ENCODE measurements at regions not wholly inside any gene's neighbourhood (a gene's known extent, or its start where the extent isn't known, plus 50 kb on each side); places are given as distances from the start of the nearest gene placed in this dataset.
"Not testable (repeated sequence)": the region's sequence is repeated elsewhere in the genome, so short reads cannot be mapped to it uniquely, and the experiment has no call there.

GRCh38 chr16:63453261-63453660 is 1417.0 kb upstream of the CDH8 start:
- no peak for DNase-seq
- H3K4me3 Mint-ChIP-seq, result no peak overlapping the region
- peaks cover 11 to 33% (median 18%) of the 10 kb centered on the region in 9 donors for H3K9me3 Mint-ChIP-seq
- H3K27me3 Mint-ChIP-seq, result no peaks in the 10 kb centered on the region
- POLR2A ChIA-PET, result no interaction called here
- ATAC-seq, result no peak
- no peak overlapping the region for H3K27ac Mint-ChIP-seq
- no peaks in the 10 kb centered on the region for H3K4me1 Mint-ChIP-seq
- no peaks in the 10 kb centered on the region for H3K36me3 Mint-ChIP-seq

- Mint-ChIP-seq H3K27ac (no peak overlapping the region), H3K9me3 (peaks cover 9 to 29% (median 17%) of the 10 kb centered on the region in 9 donors), H3K36me3 (no peaks in the 10 kb centered on the region), H3K4me3 (no peak overlapping the region), H3K27me3 (no peaks in the 10 kb centered on the region), H3K4me1 (no peaks in the 10 kb centered on the region)
- DNase-seq, result no peak
- POLR2A ChIA-PET, result no interaction called here
- no peak for ATAC-seq
Measured at GRCh38 chr16:63447121-63447520, 1410.9 kb upstream of the CDH8 start.

- DNase-seq (no peak), ATAC-seq (no peak)
- no peak overlapping the region for H3K4me3 Mint-ChIP-seq
- H3K36me3 Mint-ChIP-seq, result no peaks in the 10 kb centered on the region
- H3K27me3 Mint-ChIP-seq, result no peaks in the 10 kb centered on the region
- POLR2A ChIA-PET, result no interaction called here
- H3K9me3 Mint-ChIP-seq, result peaks cover 5 to 43% (median 13%) of the 10 kb centered on the region in 9 donors
- H3K4me1 Mint-ChIP-seq, result no peaks in the 10 kb centered on the region
- no peak overlapping the region for H3K27ac Mint-ChIP-seq
Measured at GRCh38 chr16:63442246-63442645, 1406.0 kb upstream of the CDH8 start.

- Mint-ChIP-seq H3K4me3 (no peak overlapping the region), H3K36me3 (no peaks in the 10 kb centered on the region), H3K4me1 (no peaks in the 10 kb centered on the region), H3K9me3 (peaks cover 8 to 54% (median 13%) of the 10 kb centered on the region in 9 donors), H3K27ac (no peak overlapping the region), H3K27me3 (no peaks in the 10 kb centered on the region)
- POLR2A ChIA-PET, result no interaction called here
- ATAC-seq, result no peak
- no peak for DNase-seq
Measured at GRCh38 chr16:63426275-63426870, 1390.1 kb upstream of the CDH8 start.

- Mint-ChIP-seq H3K9me3 (peaks cover 7 to 56% (median 10%) of the 10 kb centered on the region in 9 donors), H3K27me3 (no peaks in the 10 kb centered on the region), H3K4me1 (no peaks in the 10 kb centered on the region), H3K4me3 (no peak overlapping the region), H3K27ac (no peak overlapping the region), H3K36me3 (no peaks in the 10 kb centered on the region)
- DNase-seq, result no peak
- POLR2A ChIA-PET, result no interaction called here
- ATAC-seq, result no peak
Measured at GRCh38 chr16:63422715-63423114, 1386.5 kb upstream of the CDH8 start.

GRCh38 chr16:63416712-63417111 is 1380.5 kb upstream of the CDH8 start:
- Mint-ChIP-seq H3K9me3 (peaks cover 0 to 53% (median 10%) of the 10 kb centered on the region in 9 donors), H3K27me3 (no peaks in the 10 kb centered on the region), H3K27ac (no peak overlapping the region), H3K4me3 (no peak overlapping the region), H3K36me3 (no peaks in the 10 kb centered on the region), H3K4me1 (no peaks in the 10 kb centered on the region)
- no peak for ATAC-seq
- POLR2A ChIA-PET, result no interaction called here
- no peak for DNase-seq

- no peaks in the 10 kb centered on the region for H3K36me3 Mint-ChIP-seq
- no peaks in the 10 kb centered on the region for H3K4me1 Mint-ChIP-seq
- H3K27ac Mint-ChIP-seq, result no peak overlapping the region
- DNase-seq (no peak), ATAC-seq (no peak)
- H3K9me3 Mint-ChIP-seq, result peaks cover 0 to 54% (median 11%) of the 10 kb centered on the region in 9 donors
- no peak overlapping the region for H3K4me3 Mint-ChIP-seq
- POLR2A ChIA-PET, result no interaction called here
- no peaks in the 10 kb centered on the region for H3K27me3 Mint-ChIP-seq
Measured at GRCh38 chr16:63415014-63415413, 1378.8 kb upstream of the CDH8 start.

GRCh38 chr16:63410594-63410993 is 1374.4 kb upstream of the CDH8 start:
- Mint-ChIP-seq H3K9me3 (peaks cover 0 to 45% (median 3%) of the 10 kb centered on the region in 9 donors), H3K27ac (no peak overlapping the region), H3K4me1 (no peaks in the 10 kb centered on the region), H3K36me3 (no peaks in the 10 kb centered on the region), H3K4me3 (no peak overlapping the region), H3K27me3 (no peaks in the 10 kb centered on the region)
- DNase-seq, result no peak
- POLR2A ChIA-PET, result no interaction called here
- no peak for ATAC-seq

GRCh38 chr16:63403792-63404191 is 1367.6 kb upstream of the CDH8 start:
- H3K27ac Mint-ChIP-seq, result no peak overlapping the region
- no peak for DNase-seq
- POLR2A ChIA-PET, result no interaction called here
- H3K4me1 Mint-ChIP-seq, result no peaks in the 10 kb centered on the region
- ATAC-seq, result no peak
- no peaks in the 10 kb centered on the region for H3K36me3 Mint-ChIP-seq
- no peaks in the 10 kb centered on the region for H3K27me3 Mint-ChIP-seq
- H3K9me3 Mint-ChIP-seq, result peaks cover 7 to 49% (median 17%) of the 10 kb centered on the region in 9 donors
- H3K4me3 Mint-ChIP-seq, result no peak overlapping the region

GRCh38 chr16:63388277-63388676 is 1352.0 kb upstream of the CDH8 start:
- H3K27me3 Mint-ChIP-seq, ATAC-seq, H3K4me1 Mint-ChIP-seq, H3K36me3 Mint-ChIP-seq, POLR2A ChIA-PET, DNase-seq, H3K4me3 Mint-ChIP-seq, H3K27ac Mint-ChIP-seq: not testable (repeated sequence)
- peaks cover 0 to 18% (median 2%) of the 10 kb centered on the region in 9 donors for H3K9me3 Mint-ChIP-seq

- POLR2A ChIA-PET, result no interaction called here
- no peaks in the 10 kb centered on the region for H3K27me3 Mint-ChIP-seq
- H3K27ac Mint-ChIP-seq, result no peak overlapping the region
- ATAC-seq (no peak), DNase-seq (no peak)
- H3K4me3 Mint-ChIP-seq, result no peak overlapping the region
- no peaks in the 10 kb centered on the region for H3K36me3 Mint-ChIP-seq
- no peaks in the 10 kb centered on the region for H3K4me1 Mint-ChIP-seq
- peaks cover 0 to 21% (median 4%) of the 10 kb centered on the region in 9 donors for H3K9me3 Mint-ChIP-seq
Measured at GRCh38 chr16:63385714-63386432, 1349.6 kb upstream of the CDH8 start.

- no peak for DNase-seq
- Mint-ChIP-seq H3K9me3 (peaks cover 0 to 63% (median 15%) of the 10 kb centered on the region in 9 donors), H3K4me3 (no peak overlapping the region), H3K27ac (no peak overlapping the region), H3K4me1 (no peaks in the 10 kb centered on the region), H3K36me3 (peaks cover 0 to 7% (median 0%) of the 10 kb centered on the region in 3 donors), H3K27me3 (no peaks in the 10 kb centered on the region)
- no peak for ATAC-seq
- POLR2A ChIA-PET, result no interaction called here
Measured at GRCh38 chr16:63373744-63374143, 1337.5 kb upstream of the CDH8 start.

- peaks cover 0 to 7% (median 0%) of the 10 kb centered on the region in 3 donors for H3K36me3 Mint-ChIP-seq
- ATAC-seq (no peak), DNase-seq (no peak)
- no peaks in the 10 kb centered on the region for H3K4me1 Mint-ChIP-seq
- POLR2A ChIA-PET, result no interaction called here
- H3K9me3 Mint-ChIP-seq, result peaks cover 0 to 61% (median 15%) of the 10 kb centered on the region in 9 donors
- no peak overlapping the region for H3K27ac Mint-ChIP-seq
- no peaks in the 10 kb centered on the region for H3K27me3 Mint-ChIP-seq
- H3K4me3 Mint-ChIP-seq, result no peak overlapping the region
Measured at GRCh38 chr16:63372815-63373214, 1336.6 kb upstream of the CDH8 start.

GRCh38 chr16:63372283-63372682 is 1336.0 kb upstream of the CDH8 start:
- no peak for ATAC-seq
- no peaks in the 10 kb centered on the region for H3K4me1 Mint-ChIP-seq
- no peak overlapping the region for H3K27ac Mint-ChIP-seq
- peaks cover 0 to 7% (median 0%) of the 10 kb centered on the region in 3 donors for H3K36me3 Mint-ChIP-seq
- H3K4me3 Mint-ChIP-seq, result no peak overlapping the region
- H3K9me3 Mint-ChIP-seq, result peaks cover 0 to 58% (median 17%) of the 10 kb centered on the region in 9 donors
- POLR2A ChIA-PET, result no interaction called here
- H3K27me3 Mint-ChIP-seq, result no peaks in the 10 kb centered on the region
- DNase-seq, result no peak
